Peyer's patch (tissue), 4 donors: ENCODE measurements at regions not wholly inside any gene's neighbourhood (a gene's known extent, or its start where the extent isn't known, plus 50 kb on each side); places are given as distances from the start of the nearest gene placed in this dataset.

ENCODE experiments used
- DNase-seq, 3 donors: peaks; one replicate each; pipeline ENCODE4 v3.0.0-alpha.2; 2017 to 2019
- H3K27ac ChIP-seq, 4 donors: fragments of 200-600 bp; sonication (generic); one replicate each; pipeline ENCODE4 v1.5.1; 2016 to 2019
- H3K27me3 ChIP-seq, 2 donors: fragments of 200-600 bp; sonication (generic); one replicate each; pipeline ENCODE4 v1.5.1; 2019
- H3K36me3 ChIP-seq, 3 donors: fragments of 200-600 bp; sonication (generic); one replicate each; pipeline ENCODE4 v1.5.1; 2016 to 2019
- H3K4me1 ChIP-seq, 4 donors: fragments of 200-600 bp; sonication (generic); one replicate each; pipeline ENCODE4 v1.5.1; 2016 to 2019
- H3K4me3 ChIP-seq, 4 donors: fragments of 200-600 bp; sonication (generic); 1 replicate in 3 of 4; 2 replicates in 1 of 4; pipeline ENCODE4 v1.5.1; 2016 to 2019; ENCODE audit warnings: mild to moderate bottlenecking in 1 of 4
- H3K9me3 ChIP-seq, 4 donors: fragments of 200-600 bp; sonication (generic); one replicate each; pipeline ENCODE4 v1.5.1; 2016 to 2019; ENCODE audit warnings: mild to moderate bottlenecking in 1 of 4
- POLR2A ChIP-seq, 2 donors: fragments of 450-650 bp; IDR thresholded peaks; one replicate each; pipeline ENCODE4 v1.5.1; 2017; ENCODE audit warnings: antibody characterized with exemption in 2 of 2, mild to moderate bottlenecking in 2 of 2, moderate library complexity in 2 of 2
- TF ChIP-seq, protein P1 (sequence below), 6 experiments: fragments of 450-650 bp in 4 of 6; fragments of 200-600 bp in 2 of 6; sonication (generic) in 1 of 6; IDR thresholded peaks; one replicate each; pipeline ENCODE4 v1.5.1; 2017 to 2019; ENCODE audit warnings: antibody characterized with exemption in 6 of 6, mild to moderate bottlenecking in 3 of 6, moderate library complexity in 1 of 6

DNA sequence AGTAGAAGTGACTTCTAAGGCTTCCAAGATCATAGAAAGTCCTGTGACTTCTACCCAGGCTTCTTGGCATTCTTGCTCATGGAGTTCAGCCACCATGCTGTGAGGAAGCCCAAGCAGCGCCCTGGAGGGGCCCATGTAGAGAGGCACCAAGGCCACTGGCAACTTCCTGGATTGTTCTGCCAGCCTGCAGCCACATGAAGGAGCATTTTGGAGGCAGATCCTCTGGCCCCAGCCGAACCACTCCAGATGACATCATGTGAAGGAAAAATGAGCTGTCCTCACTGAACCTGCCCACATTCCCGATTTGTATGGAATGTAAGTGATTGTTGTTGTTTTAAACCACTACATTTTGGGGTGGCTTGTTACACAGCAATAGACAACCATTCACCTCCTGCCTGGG is 51.5 kb upstream of the MNX1 start:
- peaks cover 0 to 4% (median 2%) of the 10 kb centered on the region in 4 donors for H3K9me3 ChIP-seq
- H3K4me1 ChIP-seq = no peaks in the 10 kb centered on the region
- no peak for DNase-seq
- H3K27ac ChIP-seq = no peak overlapping the region
- H3K36me3 ChIP-seq = no peaks in the 10 kb centered on the region
- TF ChIP-seq, protein P1, sequence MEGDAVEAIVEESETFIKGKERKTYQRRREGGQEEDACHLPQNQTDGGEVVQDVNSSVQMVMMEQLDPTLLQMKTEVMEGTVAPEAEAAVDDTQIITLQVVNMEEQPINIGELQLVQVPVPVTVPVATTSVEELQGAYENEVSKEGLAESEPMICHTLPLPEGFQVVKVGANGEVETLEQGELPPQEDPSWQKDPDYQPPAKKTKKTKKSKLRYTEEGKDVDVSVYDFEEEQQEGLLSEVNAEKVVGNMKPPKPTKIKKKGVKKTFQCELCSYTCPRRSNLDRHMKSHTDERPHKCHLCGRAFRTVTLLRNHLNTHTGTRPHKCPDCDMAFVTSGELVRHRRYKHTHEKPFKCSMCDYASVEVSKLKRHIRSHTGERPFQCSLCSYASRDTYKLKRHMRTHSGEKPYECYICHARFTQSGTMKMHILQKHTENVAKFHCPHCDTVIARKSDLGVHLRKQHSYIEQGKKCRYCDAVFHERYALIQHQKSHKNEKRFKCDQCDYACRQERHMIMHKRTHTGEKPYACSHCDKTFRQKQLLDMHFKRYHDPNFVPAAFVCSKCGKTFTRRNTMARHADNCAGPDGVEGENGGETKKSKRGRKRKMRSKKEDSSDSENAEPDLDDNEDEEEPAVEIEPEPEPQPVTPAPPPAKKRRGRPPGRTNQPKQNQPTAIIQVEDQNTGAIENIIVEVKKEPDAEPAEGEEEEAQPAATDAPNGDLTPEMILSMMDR (IDR thresholded peaks at IDR 0.05) = no peak
- TF ChIP-seq POLR2A (IDR thresholded peaks at IDR 0.05) = no peak
- H3K4me3 ChIP-seq = no peak overlapping the region
- no peaks in the 10 kb centered on the region for H3K27me3 ChIP-seq

DNA sequence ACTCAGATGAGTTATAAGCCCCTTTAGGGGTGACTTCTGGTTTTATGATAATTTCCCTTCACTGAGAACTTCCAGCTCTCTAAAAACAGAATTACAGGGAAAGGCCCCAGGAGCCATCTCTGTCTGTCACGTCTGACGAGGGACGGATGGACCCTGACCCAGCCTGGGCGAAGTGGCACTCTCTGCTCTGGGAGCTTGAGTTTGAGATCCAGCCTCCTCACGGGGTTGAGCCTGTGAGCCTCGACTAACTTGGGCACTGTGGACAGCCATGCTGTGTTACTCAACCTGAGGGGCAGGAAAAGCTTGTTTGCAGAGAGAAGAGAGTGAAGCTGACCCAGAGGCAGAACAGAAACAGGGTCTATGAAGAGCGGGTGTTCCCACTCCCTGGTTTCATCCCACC is 54.6 kb upstream of the MNX1 start:
- H3K4me1 ChIP-seq = no peaks in the 10 kb centered on the region
- H3K27ac ChIP-seq = no peak overlapping the region
- TF ChIP-seq, protein P1 (IDR thresholded peaks at IDR 0.05) = no peak
- TF ChIP-seq POLR2A (IDR thresholded peaks at IDR 0.05) = no peak
- peak in 1 of 3 donors; percentile 8 for DNase-seq
- H3K36me3 ChIP-seq = no peaks in the 10 kb centered on the region
- peaks cover 0 to 4% (median 2%) of the 10 kb centered on the region in 4 donors for H3K9me3 ChIP-seq
- H3K4me3 ChIP-seq = no peak overlapping the region
- no peaks in the 10 kb centered on the region for H3K27me3 ChIP-seq

DNA sequence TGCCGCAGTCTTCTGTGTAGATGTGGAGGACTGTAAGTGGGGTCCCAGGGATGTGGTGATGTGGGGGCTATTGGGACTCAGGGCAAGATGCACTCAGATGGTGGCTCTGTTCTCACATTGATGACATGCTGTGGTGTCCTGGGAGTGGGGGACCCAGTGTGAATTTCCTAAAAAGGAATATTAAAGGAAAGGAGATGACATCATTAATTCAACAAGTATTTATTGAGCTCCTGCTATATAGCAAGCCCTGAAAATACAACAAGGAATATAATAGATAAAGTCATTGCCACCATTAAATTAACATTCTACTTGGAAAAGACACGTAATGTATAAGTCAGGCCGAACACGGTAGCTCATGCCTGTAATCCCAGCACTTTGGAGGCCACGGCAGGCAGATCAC is 61.9 kb upstream of the MNX1 start:
- Histone ChIP-seq H3K4me3 (no peak overlapping the region), H3K9me3 (no peaks in the 10 kb centered on the region), H3K27me3 (no peaks in the 10 kb centered on the region), H3K27ac (no peak overlapping the region), H3K4me1 (no peaks in the 10 kb centered on the region), H3K36me3 (no peaks in the 10 kb centered on the region)
- TF ChIP-seq POLR2A (IDR thresholded peaks at IDR 0.05) = no peak
- TF ChIP-seq, protein P1 (IDR thresholded peaks at IDR 0.05) = no peak
- no peak for DNase-seq

DNA sequence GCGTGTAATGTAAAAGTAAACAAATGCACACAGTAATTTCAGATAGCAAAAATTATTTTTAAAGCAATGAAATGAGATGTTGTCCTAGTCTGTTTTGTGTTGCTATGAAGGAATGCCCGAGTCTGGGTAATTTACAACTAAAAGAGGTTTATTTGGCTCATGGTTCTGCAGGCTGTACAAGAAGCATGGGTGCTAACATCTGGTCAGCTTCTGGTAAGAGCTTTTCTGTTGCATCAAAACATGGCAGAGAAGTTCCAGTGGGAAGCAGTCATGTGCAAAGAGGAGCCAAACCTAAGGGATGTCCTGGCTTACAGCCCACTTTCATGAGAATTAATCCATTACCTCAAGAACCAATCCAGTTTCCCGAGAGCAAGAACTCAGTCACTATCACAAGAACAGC is 62.9 kb upstream of the MNX1 start:
- H3K36me3 ChIP-seq = no peaks in the 10 kb centered on the region
- no peak for DNase-seq
- TF ChIP-seq, protein P1 (IDR thresholded peaks at IDR 0.05) = no peak
- no peak for TF ChIP-seq POLR2A (IDR thresholded peaks at IDR 0.05)
- no peaks in the 10 kb centered on the region for H3K27me3 ChIP-seq
- H3K4me1 ChIP-seq = no peaks in the 10 kb centered on the region
- H3K4me3 ChIP-seq = no peak overlapping the region
- no peak overlapping the region for H3K27ac ChIP-seq
- H3K9me3 ChIP-seq = no peaks in the 10 kb centered on the region

DNA sequence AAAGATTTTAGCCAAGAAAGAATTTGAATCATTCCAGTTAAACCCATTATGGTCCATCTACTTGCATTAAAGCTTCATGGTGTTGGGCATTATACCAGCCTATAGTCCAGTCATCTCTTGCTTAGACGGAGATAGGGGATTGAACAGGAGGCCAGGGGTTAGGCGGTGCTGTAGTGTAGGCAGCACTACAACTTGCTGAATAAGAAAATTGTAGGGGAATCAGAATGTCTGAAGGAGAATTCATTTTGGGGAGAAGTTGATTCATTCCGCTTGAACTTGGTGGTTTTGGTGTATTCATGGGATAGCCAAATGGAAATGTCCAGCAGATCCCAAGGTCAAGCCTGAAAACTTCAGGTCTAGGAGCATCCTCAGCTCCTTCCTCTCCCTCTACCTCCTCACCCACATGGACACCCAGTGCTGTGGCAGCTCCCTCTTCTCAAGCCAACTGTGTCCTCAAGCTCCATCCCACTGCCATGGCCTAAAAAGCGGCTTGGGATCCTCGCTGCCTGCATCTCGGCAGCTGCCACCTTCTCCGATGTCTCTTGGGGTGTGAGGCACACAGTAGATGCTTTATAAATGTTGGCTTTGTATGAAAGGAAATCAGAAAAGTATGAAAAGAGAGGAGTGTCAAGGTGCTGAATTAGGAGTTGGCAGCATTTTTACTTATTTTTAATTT is 63.6 kb upstream of the MNX1 start:
- TF ChIP-seq POLR2A (IDR thresholded peaks at IDR 0.05) = no peak
- TF ChIP-seq, protein P1 (IDR thresholded peaks at IDR 0.05) = no peak
- Histone ChIP-seq H3K4me1 (no peaks in the 10 kb centered on the region), H3K9me3 (no peaks in the 10 kb centered on the region), H3K36me3 (no peaks in the 10 kb centered on the region), H3K4me3 (no peak overlapping the region), H3K27ac (no peak overlapping the region), H3K27me3 (no peaks in the 10 kb centered on the region)
- DNase-seq = no peak

DNA sequence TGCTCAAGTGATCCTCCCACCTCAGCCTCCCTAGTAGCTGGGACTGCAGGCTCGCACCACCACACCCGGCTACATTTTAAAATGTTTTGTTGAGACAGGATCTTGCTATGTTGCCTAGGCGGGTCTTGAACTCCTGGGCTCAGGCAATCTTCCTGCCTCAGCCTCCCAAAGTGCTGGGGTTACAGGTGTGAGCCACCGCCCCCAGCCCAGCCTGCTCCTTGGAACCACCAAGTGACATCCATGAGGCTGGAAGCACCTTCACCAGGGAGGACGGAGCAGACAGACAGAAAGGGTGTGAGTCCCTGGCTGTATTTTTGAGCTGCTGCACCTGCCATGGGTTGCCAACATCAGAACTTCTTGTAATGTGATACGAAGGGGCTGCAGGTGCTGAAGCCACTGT is 62.3 kb upstream of the UBE3C start:
- Histone ChIP-seq H3K27me3 (no peaks in the 10 kb centered on the region), H3K4me3 (no peak overlapping the region), H3K9me3 (no peaks in the 10 kb centered on the region), H3K4me1 (no peaks in the 10 kb centered on the region), H3K27ac (no peak overlapping the region), H3K36me3 (no peaks in the 10 kb centered on the region)
- no peak for TF ChIP-seq POLR2A (IDR thresholded peaks at IDR 0.05)
- TF ChIP-seq, protein P1 (IDR thresholded peaks at IDR 0.05) = no peak
- DNase-seq = peak in 1 of 3 donors; percentile 18
